NCI-H2029 treated with DMSO at 0.1 percent for 48 hours (cell line): ENCODE measurements at regions not wholly inside any gene's neighbourhood (a gene's known extent, or its start where the extent isn't known, plus 50 kb on each side); places are given as distances from the start of the nearest gene placed in this dataset.

Experiments used
- DNase-seq: peaks from one replicate; lab custom pipeline; 2025; lab: John Stamatoyannopoulos, UW

DNA sequence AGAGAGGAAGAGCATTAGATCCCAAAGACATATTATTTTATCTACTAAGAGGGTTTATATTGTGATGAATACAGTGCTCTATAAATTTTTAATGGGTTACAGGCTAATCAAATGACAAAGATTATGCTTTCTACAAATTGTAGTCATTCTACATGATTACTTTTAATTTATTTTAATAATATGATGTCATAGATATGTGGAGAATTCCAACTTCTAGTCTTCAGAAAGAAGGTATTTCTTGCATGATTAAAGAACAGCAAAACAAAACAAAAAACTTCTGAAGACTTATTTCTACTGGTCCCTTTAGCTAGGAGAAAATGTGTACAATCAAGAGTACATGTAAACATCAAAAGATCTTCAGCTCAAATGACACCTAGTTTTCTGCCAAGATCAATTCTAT is 71.5 kb upstream of the FOXG1 start:
- DNase-seq: no peak

DNA sequence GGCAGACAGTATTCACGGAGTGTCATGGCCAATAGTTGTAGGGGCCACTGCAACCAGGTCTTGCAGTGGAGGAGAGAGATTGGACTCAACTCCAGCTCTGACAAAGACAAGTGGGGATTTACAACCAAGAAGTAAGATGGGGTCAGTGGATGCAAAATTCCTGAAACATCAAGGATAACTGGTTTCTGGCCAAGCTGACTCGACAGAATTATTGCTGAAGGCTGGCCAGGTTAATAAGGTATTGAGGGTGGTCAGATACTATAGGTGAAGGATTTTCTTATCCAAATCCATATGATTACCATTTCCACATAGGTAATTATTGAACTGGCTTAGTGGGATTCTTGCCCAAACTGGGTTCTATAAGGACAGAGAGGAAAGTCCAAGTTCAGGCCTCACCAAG is 64.9 kb upstream of the FOXG1 start:
- DNase-seq: no peak

DNA sequence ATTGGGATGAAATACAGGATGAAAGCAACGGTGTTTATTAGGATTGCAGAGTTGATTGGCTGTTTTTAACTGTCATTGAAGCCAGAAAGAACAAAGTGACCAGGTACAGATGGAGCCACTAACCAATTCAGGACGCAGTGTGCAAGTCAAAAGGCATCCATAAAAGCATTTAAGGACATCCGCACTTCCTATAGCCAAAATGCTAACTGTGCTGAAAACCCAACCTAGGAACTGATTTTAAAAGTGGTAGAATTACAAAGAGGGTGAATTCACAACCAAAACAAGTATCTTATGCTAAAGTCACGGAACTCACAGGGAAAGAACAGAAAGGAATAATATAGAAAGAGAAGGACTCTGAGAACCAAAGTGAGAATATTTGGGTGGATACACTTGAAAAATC is 63.1 kb upstream of the FOXG1 start:
- no peak for DNase-seq

DNA sequence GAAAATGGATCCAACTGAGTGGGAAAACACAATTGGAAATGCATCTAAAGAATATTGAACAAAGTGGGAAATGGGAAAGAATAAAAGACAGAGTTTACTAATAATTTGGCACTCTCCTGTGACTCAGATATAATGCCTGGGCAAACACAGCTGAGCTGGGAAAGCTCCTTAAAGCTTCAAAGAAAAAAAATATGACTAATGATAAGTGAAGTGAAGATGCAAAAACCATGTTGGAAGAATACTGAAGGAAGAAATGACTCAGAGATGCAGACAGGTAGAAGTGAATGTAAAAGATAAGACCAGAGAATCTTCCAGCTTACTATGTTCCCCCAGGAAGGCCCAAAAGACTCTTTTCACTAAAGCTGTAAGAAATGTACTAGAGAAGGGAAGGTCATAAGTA is 62.4 kb upstream of the FOXG1 start:
- DNase-seq: no peak

DNA sequence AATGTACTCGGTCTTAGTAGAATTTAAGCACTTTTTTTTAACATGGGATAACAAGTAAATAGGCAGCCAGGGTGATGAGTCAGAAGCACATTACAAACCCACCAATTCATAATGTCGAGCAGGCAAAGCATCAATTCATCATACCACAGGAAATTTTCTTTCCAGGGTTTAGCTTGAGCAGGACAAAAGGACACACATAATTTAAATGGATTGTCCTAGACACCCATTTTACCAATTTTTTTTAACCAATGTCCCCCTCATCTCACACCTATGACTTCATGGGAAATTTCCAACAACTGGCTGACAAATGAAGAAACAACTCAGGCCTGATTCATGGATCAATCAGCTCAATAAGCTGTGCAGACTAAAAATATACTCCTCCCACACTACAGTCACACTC is 58.8 kb upstream of the FOXG1 start:
- no peak for DNase-seq

DNA sequence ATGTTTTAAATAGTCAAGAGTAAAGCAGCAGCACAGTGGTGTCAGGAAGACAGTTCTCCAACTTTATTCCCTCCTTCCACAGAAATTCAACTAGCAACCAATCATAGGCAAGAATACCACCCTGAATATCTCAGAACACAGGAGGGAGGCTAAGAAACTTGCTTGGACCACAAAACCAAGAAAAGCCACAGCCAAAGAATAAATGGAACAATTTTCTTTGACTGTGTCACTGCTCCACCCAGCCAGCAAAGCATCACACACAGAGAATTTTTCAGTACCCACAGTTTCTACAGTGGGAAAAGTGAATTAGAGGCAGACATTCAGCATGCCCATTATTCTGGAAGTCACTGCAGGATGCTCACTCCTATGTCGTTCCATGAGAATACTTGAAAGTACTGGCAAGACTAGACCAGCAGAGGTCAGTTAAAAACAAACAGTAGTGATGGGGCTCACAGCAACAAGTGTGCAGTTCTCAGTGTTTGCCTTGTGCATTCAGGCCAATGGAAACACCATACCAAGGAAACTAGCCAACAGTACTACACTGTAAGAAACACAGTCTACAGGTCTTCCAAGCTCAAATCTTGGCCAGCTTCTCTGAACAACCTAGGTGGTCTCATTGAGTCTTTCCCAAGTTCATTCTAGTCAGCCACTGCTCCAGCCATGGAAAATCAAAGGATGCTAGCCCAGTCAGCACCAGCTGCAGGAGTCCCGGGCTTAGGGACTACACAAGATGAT is 56.8 kb upstream of the FOXG1 start:
- no peak for DNase-seq
